Medulla oblongata (tissue), 1 donor: ENCODE measurements at regions not wholly inside any gene's neighbourhood (a gene's known extent, or its start where the extent isn't known, plus 50 kb on each side); places are given as distances from the start of the nearest gene placed in this dataset.

ENCODE experiments used
- DNase-seq: peaks from one replicate; pipeline ENCODE4 v3.0.0-alpha.2; 2015; ENCODE audit errors: extremely low spot score

GRCh38 chr6:56005426-56005825 is 130.0 kb upstream of the BMP5 start:
- no peak for DNase-seq

DNA sequence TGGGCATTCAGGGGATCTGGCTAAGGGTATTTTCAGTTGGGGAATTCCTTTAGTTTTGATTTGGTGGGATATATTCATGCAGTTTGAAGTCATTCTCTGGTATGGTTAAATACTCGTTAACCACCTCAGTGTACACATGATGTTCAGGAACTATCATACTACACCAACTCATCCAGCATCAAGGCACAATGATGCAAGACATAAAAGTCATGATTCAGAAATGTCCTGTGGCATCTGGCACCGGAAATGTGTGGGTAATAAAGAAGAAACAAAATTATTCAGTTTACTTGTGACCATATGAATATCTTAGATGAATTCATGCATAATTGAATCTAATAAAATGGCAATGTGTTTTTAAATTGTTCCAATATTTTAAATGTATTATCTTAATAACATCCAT is 129.0 kb upstream of the BMP5 start:
- DNase-seq: no peak

DNA sequence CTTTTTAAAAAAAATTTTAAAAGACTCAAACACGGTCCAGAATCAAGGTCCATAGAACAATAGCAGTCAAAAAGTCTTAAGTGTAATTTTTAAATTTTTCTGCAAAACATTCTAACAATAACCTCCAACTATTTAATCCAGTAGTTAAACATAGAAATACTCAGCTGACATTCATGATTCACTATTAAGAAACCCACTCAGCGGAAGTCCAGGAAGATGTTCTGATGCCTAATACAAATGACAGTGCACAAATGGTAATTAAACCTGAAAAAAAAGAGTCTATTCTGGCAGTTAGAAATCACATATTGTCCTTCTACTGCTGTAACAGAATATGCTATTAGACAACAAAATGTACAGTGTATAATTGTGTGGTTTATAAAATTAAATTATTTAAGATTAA is 128.2 kb upstream of the BMP5 start:
- no peak for DNase-seq

GRCh38 chr6:56002336-56002735 is 126.9 kb upstream of the BMP5 start:
- DNase-seq: no peak

GRCh38 chr6:55998576-55998975 is 123.2 kb upstream of the BMP5 start:
- DNase-seq: no peak

- DNase-seq: no peak
These were observed 122.0 kb upstream of the BMP5 start for GRCh38 chr6:55997223-55997874.

DNA sequence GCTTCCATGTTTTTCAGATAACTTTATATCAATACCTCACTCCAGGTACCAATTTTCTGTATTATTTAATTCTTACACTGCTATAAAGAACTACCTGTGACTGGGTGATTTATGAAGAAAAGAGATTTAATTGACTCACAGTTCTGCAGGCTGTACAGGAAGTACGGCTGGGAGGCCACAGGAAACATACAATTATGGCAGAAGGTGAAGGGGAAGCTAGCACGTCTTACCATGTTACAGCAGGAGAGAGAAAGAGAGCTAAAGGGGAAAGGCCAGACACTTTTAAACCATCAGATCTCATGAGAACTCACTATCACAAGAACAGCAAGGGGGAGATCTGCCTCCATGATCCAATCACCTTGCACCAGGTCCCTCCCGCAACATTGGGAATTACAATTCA is 119.1 kb upstream of the BMP5 start:
- DNase-seq: no peak

GRCh38 chr6:55993418-55993817 is 118.0 kb upstream of the BMP5 start:
- no peak for DNase-seq

- DNase-seq: no peak
These were observed 117.2 kb upstream of the BMP5 start for GRCh38 chr6:55992546-55992945.

- DNase-seq: no peak
These were observed 109.9 kb upstream of the BMP5 start for GRCh38 chr6:55985309-55985708.

GRCh38 chr6:55983861-55984260 is 108.5 kb upstream of the BMP5 start:
- DNase-seq: no peak

DNA sequence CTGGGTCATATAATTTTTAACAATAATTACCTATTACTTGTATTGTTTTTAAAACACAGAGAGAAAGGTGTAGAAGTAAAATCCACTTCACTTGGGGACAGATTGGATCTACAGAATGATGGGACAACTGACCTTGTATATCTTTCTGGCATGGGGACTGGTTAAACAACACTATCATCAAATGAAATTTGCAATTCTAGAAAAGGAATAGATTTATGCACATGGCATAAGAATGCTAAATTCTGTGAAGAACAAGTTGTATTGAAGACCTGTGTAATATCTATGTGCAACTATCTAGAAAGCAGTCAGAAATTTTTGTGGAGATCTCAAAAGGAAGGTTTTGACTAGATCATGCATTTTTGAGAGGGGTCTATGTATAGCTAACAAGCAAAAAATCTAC is 106.3 kb upstream of the BMP5 start:
- no peak for DNase-seq

- peak; percentile 64 for DNase-seq
These were observed 105.3 kb upstream of the BMP5 start for GRCh38 chr6:55980627-55981211.

- DNase-seq: no peak
These were observed 104.1 kb upstream of the BMP5 start for GRCh38 chr6:55979526-55979925.

- DNase-seq: no peak
These were observed 102.7 kb upstream of the BMP5 start for GRCh38 chr6:55977959-55978665.

GRCh38 chr6:55974688-55975087 is 99.3 kb upstream of the BMP5 start:
- no peak for DNase-seq

GRCh38 chr6:55972091-55972490 is 96.7 kb upstream of the BMP5 start:
- DNase-seq: no peak

DNA sequence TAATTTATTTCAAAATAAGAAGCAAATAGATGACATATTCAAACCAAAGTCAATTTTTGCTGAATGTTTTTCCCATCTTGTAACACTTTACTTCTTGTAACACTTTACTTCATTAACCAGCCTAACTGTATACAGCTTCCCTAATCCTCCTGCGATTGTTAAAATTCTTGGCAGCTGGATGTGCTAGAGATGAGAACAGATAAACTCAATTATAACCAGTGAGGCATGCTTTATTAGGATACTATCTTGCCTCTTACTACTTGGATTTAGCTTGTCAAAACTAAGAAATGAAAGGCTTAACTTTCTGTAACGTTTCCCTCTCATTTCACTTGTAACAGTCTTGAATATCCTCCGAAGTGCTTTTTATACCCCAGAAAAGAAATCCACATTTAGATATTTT is 94.1 kb upstream of the BMP5 start:
- DNase-seq: no peak

DNA sequence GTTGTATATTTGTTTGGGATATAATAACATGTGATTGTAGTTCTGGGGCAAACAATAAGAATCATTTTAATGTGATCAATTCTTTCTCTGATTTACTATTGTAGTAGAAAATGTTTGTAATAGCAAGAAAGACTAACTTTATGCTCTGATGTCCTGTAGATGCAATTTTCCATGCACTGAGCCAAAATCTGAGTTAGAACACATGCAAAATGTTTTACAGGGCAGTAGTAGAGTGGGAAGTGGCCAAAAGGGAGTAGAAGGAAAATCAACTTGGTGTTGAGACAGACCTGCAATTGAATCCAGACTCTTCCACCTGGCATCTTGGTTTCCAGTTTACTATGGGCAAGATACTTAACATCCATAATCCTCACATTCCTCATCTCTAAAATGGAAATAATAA is 93.5 kb upstream of the BMP5 start:
- no peak for DNase-seq

DNA sequence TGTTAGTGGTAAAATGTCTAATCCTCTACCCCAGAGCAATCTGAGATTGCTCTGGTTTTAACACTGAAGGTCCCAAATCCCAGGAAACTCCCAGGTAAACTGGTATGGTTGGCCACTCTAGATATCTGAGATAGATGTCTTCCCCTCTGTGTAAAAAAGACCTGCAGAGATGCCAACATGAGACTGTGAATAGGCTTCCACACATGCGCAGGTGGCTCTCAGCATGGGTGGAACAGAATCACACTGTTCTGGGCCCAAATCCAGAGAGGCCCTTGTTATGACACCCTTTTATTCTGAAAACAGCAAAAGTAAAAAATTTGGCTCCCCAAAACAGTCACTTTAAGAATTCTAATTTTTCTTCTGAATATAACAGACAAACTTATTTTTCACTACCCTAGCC is 88.7 kb upstream of the BMP5 start:
- DNase-seq: no peak

DNA sequence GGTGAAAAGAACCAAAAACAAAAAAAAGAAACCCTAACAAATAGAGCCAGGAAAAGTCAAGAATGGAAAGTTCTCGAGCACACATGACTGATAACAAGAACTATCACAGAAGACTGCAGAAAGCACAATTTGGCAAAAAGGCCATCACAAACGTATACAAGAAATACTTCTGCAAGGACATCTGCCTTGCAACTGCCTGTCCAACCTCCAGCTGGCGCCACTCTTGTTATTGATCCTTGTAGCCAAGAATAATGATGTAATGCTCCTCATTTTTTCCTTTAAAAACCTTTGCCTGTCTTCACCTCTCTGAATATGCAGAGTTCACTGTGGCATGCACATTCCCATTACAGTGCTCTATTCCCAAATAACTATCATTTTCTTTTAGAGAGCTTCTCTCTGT is 87.9 kb upstream of the BMP5 start:
- no peak for DNase-seq

DNA sequence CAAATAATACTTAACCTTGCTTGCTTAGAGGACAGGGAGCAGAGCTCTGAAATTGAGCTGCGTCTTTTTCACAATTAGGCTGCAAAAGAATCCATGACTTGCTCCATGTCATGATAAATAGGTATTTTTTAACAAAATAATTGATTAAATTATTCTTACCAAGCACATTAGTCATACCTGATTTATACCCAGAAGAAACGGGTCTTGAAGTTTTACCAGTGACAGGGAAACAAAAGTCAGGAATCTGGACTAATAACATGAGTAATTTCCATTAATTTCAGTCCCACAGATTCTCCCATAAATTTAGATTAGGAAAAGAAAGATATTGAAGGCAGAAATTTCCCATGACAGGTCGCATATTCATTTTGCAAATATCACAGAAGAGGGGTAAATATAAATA is 85.0 kb upstream of the BMP5 start:
- DNase-seq: no peak

DNA sequence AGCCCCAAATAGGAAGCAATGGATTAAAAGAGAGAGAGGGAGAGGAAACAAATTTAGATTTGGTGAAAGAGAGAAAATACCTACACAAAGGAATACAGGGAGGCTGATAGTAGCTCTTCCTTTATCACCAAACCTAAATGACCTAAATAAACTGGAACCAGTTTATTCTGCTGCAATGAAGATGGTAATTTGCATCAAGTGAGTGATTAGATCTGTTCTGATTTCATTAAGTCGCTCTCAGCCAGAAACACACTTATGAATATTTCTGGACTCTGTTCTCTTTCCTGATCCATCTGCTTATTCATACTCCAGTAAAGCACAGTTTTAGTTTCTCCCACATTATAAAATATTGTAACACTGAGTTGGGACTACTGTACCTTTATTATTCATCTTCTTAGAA is 83.4 kb upstream of the BMP5 start:
- no peak for DNase-seq
